C4-2B (cell line): ENCODE measurements at regions not wholly inside any gene's neighbourhood (a gene's known extent, or its start where the extent isn't known, plus 50 kb on each side); places are given as distances from the start of the nearest gene placed in this dataset.

Experiments
- ZFX ChIP-seq: fragments of 450-650 bp; IDR thresholded peaks from 2 replicates; pipeline ENCODE4 v1.6.1; 2017
- TF ChIP-seq, protein P1 (sequence below): fragments of 450-650 bp; conservative IDR thresholded peaks from 2 replicates; pipeline ENCODE4 v1.5.1; 2017; ENCODE audit warnings: mild to moderate bottlenecking

DNA sequence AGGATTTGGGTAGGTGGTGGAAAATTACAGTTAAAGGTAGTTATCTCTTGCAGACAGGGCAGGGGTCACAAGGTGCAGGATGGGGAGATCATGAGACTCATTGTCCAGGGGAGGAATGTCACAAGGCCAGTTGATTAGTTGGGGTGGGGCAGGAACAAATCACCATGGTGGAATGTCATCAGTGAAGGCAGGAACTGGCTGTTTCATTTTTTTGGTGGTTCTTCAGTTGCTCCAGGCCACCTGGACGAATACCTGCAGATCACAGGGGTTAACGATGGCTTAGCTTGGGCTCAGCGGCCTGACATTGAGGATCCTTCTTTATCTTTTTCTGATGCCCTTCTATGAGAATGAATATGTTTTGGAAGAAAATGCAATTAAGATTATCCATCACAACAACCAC lies 87.1 kb downstream of the KPNA2 start:
- TF ChIP-seq, protein P1, sequence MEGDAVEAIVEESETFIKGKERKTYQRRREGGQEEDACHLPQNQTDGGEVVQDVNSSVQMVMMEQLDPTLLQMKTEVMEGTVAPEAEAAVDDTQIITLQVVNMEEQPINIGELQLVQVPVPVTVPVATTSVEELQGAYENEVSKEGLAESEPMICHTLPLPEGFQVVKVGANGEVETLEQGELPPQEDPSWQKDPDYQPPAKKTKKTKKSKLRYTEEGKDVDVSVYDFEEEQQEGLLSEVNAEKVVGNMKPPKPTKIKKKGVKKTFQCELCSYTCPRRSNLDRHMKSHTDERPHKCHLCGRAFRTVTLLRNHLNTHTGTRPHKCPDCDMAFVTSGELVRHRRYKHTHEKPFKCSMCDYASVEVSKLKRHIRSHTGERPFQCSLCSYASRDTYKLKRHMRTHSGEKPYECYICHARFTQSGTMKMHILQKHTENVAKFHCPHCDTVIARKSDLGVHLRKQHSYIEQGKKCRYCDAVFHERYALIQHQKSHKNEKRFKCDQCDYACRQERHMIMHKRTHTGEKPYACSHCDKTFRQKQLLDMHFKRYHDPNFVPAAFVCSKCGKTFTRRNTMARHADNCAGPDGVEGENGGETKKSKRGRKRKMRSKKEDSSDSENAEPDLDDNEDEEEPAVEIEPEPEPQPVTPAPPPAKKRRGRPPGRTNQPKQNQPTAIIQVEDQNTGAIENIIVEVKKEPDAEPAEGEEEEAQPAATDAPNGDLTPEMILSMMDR = no peak
- no peak for TF ChIP-seq ZFX
